ENCODE measurements at regions not wholly inside any gene's neighbourhood (a gene's known extent, or its start where the extent isn't known, plus 50 kb on each side); places are given as distances from the start of the nearest gene placed in this dataset.

DNA sequence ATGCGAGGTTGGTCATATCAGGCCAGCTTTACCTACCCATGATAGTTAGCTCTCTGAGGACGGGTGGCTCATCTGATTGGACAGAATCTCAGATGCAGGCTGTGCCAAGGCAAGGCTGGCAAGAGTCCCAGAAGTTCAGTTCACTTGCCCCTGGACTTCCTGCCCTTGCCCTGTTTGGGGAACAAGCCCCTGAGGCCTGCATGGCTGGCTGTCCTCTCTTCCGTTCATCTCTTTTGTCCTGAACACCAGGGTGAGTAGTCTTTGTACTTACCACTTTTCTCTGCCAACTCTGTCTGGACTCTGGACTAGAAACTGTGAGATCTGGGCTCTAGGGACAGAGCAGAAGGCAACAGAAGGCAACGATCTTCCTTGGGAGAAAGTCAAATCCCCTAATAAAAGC, 769.9 kb downstream of the QKI start:
- no peak for DNase-seq
- no peak for TF ChIP-seq CTCF (IDR thresholded peaks at IDR 0.05; ENCODE audit: borderline replicate concordance)
- Histone ChIP-seq H3K4me3 (no peak overlapping the region), H3K4me1 (no peaks in the 10 kb centered on the region), H3K9me3 (replicated peaks) (no peaks in the 10 kb centered on the region), H3K27ac (replicated peaks) (no peak overlapping the region), H3K27me3 (ENCODE audit: low read depth) (no peaks in the 10 kb centered on the region), H3K36me3 (no peaks in the 10 kb centered on the region)
- intact Hi-C loops (cut with micrococcal nuclease) = no loop called here

DNA sequence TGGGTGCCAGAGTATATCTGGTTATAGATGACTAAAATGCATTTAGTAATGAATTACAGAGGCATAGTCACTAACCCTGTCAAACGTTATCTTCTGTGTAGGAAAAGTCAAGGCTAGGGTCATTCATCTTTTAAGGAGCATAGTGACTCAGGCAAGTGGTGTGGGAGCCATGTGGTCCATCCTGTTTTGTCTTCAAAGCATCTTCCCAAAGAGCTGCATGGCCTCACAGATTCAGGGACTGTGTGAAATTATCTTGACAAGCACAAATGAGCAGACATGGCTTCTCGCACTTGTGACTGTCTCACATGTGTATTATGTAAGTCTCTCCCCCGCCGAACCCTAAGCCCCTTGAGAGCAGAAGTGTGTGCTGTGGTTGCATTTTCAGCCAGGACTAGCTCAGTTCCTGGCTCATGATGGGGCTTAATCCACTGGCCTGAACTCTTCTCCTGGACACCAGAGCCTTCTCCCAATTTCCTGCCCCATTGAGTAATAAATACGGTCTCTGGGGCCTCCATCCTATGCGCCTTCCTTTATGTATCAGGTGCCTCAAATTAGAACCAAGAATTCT, 769.1 kb downstream of the QKI start:
- no peaks in the 10 kb centered on the region for H3K27me3 ChIP-seq (ENCODE audit: low read depth)
- no peak overlapping the region for H3K4me3 ChIP-seq
- no peaks in the 10 kb centered on the region for H3K36me3 ChIP-seq
- no peak for TF ChIP-seq CTCF (IDR thresholded peaks at IDR 0.05; ENCODE audit: borderline replicate concordance)
- H3K4me1 ChIP-seq = no peaks in the 10 kb centered on the region
- H3K9me3 ChIP-seq (replicated peaks) = no peaks in the 10 kb centered on the region
- no peak overlapping the region for H3K27ac ChIP-seq (replicated peaks)
- no peak for DNase-seq
- intact Hi-C loops (cut with micrococcal nuclease) = no loop called here

DNA sequence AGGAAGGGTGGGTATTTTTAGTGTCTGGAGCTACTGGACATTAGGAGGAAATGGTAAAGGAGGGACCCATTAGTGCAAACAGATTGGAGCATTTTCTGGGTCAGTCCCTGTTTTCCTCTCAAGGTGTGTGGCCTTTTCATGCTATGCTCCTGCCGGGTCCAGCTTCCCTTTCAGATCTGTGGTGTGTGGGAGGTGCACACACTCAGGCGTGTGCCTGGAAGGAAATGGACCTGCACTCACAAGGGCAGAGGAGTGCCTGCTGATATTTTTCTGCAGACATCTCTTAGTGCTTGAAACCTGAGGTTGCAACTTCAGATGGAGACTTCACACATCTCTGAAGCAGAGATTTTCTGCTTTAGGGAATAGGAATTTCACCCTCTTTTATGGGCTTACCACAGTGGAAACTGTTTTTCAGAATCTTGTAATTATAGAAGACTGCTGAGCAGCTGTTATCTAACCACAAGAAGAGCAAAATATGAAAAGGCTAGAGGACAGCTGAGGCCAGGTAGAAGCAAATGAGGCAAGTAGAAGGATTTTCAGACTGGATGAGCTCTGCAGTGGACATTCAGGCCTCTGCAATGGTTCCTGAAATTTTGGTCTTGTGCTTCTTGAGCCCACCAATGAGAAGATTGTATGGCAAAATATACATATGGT, 764.3 kb downstream of the QKI start:
- no peak for TF ChIP-seq CTCF (IDR thresholded peaks at IDR 0.05; ENCODE audit: borderline replicate concordance)

DNA sequence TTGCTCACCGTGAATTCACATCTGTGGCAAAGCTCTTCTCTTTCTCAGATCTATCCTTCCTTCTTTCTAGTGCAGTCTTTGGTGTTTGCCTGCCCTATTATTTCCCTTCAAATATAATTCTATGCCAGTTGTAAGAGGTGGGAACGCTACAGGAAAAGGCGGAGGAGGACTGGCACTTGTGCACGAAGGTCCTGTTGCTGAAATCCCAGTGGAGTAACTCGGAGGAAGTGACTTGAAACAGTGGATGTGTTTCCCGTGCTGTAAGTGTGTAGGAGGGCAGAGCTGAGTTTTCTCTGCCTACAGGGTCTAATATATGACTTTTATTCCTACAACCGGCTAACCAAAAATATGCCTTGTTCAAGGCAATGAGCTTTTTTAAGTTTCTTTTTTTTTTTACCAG, 754.8 kb downstream of the QKI start:
- H3K9me3 ChIP-seq (replicated peaks) = no peaks in the 10 kb centered on the region
- DNase-seq = no peak
- no peak overlapping the region for H3K4me3 ChIP-seq
- no peaks in the 10 kb centered on the region for H3K4me1 ChIP-seq
- no peaks in the 10 kb centered on the region for H3K36me3 ChIP-seq
- no peaks in the 10 kb centered on the region for H3K27me3 ChIP-seq (ENCODE audit: low read depth)
- no peak for TF ChIP-seq CTCF (IDR thresholded peaks at IDR 0.05; ENCODE audit: borderline replicate concordance)
- intact Hi-C loops (cut with micrococcal nuclease) = no loop called here
- no peak overlapping the region for H3K27ac ChIP-seq (replicated peaks)

More for the DNA sequence above, 764.3 kb downstream of the QKI start:
- Histone ChIP-seq H3K27me3 (ENCODE audit: low read depth) (no peaks in the 10 kb centered on the region), H3K36me3 (no peaks in the 10 kb centered on the region), H3K4me3 (no peak overlapping the region), H3K27ac (replicated peaks) (no peak overlapping the region), H3K4me1 (no peaks in the 10 kb centered on the region), H3K9me3 (replicated peaks) (no peaks in the 10 kb centered on the region)
- DNase-seq = no peak
- intact Hi-C loops (cut with micrococcal nuclease) = no loop called here

DNA sequence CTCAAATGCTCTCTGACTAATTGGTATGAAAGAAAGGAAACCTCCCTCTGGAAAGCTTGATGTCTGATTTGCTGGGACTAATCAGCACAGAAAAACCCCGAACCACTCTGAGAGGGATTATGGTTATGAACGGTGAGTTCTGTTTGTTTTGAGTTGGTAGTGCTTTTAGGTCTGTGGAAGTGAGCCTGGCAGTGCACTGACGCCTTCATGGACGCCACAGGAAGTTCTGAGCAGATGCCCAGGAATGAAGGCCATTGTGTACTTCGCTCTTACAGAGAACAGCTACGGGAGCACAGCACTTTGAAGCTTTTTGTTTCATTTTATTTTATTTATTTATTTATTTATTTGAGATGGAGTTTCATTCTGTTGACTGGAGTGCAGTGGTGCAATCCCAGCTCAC, 754.1 kb downstream of the QKI start:
- intact Hi-C loops (cut with micrococcal nuclease) = no loop called here
- Histone ChIP-seq H3K27ac (replicated peaks) (no peak overlapping the region), H3K36me3 (no peaks in the 10 kb centered on the region), H3K4me1 (no peaks in the 10 kb centered on the region), H3K9me3 (replicated peaks) (no peaks in the 10 kb centered on the region), H3K27me3 (ENCODE audit: low read depth) (no peaks in the 10 kb centered on the region), H3K4me3 (no peak overlapping the region)
- no peak for TF ChIP-seq CTCF (IDR thresholded peaks at IDR 0.05; ENCODE audit: borderline replicate concordance)
- no peak for DNase-seq

Data from left ventricle myocardium inferior (tissue), 1 donor.